DND-41 (cell line): ENCODE measurements at regions not wholly inside any gene's neighbourhood (a gene's known extent, or its start where the extent isn't known, plus 50 kb on each side); places are given as distances from the start of the nearest gene placed in this dataset.

Source experiments
- EZH2 ChIP-seq: IDR thresholded peaks from 3 replicates; pipeline ENCODE4 v1.6.1; 2012; ENCODE audit warnings: borderline replicate concordance, low read depth, mild to moderate bottlenecking, moderate library complexity, low read length, inconsistent platforms; ENCODE audit not compliant: severe bottlenecking
- TF ChIP-seq, protein P1 (sequence below): IDR thresholded peaks from 2 replicates; pipeline ENCODE4 v1.5.1; 2012; ENCODE audit warnings: borderline replicate concordance, low read length, moderate library complexity, mild to moderate bottlenecking; ENCODE audit not compliant: poor library complexity, severe bottlenecking; ENCODE audit errors: extremely low read depth

DNA sequence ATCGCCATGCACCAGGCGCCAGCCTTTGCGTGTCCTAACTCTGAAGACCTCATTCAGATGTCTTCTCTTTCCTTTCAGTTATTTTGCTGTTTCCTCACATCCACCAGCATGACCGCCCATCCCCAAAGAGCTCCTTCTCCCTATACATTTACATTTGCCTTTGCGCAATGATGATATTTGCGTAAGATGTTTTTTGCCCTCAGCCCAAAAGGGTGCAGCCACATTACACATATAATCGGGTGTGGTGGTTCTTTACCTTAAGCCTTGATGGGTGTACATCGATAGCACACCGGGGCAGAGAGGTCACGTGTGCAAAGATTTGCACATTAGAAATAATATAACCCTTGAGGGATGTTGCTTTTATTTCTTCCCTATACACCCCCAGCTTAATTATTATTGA lies 192.8 kb downstream of the HUNK start:
- TF ChIP-seq, protein P1, sequence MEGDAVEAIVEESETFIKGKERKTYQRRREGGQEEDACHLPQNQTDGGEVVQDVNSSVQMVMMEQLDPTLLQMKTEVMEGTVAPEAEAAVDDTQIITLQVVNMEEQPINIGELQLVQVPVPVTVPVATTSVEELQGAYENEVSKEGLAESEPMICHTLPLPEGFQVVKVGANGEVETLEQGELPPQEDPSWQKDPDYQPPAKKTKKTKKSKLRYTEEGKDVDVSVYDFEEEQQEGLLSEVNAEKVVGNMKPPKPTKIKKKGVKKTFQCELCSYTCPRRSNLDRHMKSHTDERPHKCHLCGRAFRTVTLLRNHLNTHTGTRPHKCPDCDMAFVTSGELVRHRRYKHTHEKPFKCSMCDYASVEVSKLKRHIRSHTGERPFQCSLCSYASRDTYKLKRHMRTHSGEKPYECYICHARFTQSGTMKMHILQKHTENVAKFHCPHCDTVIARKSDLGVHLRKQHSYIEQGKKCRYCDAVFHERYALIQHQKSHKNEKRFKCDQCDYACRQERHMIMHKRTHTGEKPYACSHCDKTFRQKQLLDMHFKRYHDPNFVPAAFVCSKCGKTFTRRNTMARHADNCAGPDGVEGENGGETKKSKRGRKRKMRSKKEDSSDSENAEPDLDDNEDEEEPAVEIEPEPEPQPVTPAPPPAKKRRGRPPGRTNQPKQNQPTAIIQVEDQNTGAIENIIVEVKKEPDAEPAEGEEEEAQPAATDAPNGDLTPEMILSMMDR = no peak
- no peak for TF ChIP-seq EZH2
